ENCODE measurements at regions not wholly inside any gene's neighbourhood (a gene's known extent, or its start where the extent isn't known, plus 50 kb on each side); places are given as distances from the start of the nearest gene placed in this dataset.

DNA sequence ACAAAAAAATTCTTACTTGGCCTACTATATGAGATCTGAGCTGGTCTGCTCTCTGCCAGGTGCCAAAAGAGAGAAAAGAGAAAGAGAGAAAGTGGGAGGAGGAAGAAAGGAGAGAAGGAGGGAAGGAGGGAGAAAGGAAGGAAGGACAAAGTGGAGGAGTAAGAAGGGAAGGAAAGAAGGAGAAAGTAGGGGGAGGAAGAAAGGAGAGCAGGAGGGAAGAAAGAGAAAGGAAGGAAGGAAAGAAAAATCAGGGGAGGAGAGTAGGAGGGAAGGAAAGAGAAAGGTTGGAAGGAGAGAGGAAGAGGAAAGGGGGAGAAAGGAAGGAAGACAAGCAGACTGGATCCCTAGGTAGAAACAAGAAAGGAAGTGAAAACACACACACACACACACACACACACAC, 96.8 kb downstream of the RPS29 start:
- no peaks in the 10 kb centered on the region for H3K9me3 Mint-ChIP-seq
- H3K27ac Mint-ChIP-seq: no peak overlapping the region
- no peak for DNase-seq
- H3K36me3 Mint-ChIP-seq (ENCODE audit: low read depth): no peaks in the 10 kb centered on the region
- no peak overlapping the region for H3K4me3 Mint-ChIP-seq
- no peaks in the 10 kb centered on the region for H3K4me1 Mint-ChIP-seq
- ChIA-PET CTCF (no interaction called here), POLR2A (no interaction called here)
- peaks cover 14% of the 10 kb centered on the region for H3K27me3 Mint-ChIP-seq

DNA sequence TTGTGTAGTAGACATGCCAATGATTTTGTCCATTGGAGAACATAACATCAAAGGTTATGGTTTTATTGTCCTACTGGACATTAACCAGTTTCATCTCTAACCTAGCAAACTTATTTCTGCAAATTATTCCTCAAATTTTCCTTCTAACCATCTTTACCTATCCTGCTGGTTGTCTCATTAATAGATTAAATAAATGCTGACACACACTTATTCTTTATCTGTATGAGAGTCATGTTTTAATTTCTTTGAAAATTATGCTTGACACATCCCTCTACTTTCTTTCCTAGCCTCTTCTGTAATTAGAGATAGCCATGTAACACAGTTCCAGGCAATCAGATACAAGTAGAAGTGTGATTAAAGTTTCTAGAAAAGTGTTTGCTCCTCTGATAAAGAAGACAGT, 98.9 kb downstream of the RPS29 start:
- Mint-ChIP-seq H3K27me3 (peaks cover 11% of the 10 kb centered on the region), H3K9me3 (no peaks in the 10 kb centered on the region), H3K4me3 (no peak overlapping the region), H3K36me3 (ENCODE audit: low read depth) (no peaks in the 10 kb centered on the region), H3K27ac (no peak overlapping the region), H3K4me1 (peaks cover 6% of the 10 kb centered on the region)
- POLR2A ChIA-PET: no interaction called here
- DNase-seq: no peak
- CTCF ChIA-PET: no interaction called here

DNA sequence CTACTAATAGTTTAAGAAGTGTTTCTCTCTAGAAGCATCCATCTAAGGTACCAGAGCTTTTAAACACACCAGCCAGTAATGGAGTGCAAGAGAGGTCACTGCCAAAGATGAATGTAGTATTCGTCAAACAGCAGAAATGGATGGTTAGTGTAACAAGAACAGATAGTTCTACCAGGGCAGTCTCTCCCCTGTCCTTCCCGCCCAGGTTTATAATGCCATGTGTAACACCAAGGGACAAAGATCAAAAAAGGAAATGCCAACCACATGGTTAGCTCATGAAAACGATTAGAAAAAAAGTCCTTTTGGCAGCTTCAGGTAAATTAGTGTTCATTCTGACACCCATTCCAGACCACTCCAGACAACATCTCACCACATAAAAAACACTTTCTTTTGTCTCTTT, 100.9 kb downstream of the RPS29 start:
- POLR2A ChIA-PET: no interaction called here

DNA sequence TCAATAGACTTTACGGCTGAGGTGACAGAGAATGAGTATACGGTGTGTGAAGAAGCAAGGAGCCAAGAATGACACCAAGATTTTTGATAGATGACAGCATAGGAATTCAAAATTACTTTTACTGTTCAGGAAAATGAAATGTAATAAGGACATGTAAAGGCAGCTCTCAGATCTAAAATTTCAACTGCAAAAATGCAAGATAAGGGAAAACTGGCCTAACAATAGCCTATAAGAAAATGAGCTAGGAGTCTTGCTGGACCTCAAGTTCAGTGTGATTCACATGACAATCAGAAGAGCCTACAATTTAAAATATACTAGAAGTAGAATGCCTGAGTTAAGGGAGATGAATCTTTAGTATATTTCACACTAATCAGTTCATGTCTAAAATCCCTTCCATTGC, 102.0 kb downstream of the RPS29 start:
- no peak for DNase-seq
- H3K27me3 Mint-ChIP-seq: peaks cover 12% of the 10 kb centered on the region

More for the DNA sequence above, 100.9 kb downstream of the RPS29 start:
- Mint-ChIP-seq H3K4me3 (no peak overlapping the region), H3K4me1 (peaks cover 6% of the 10 kb centered on the region), H3K36me3 (ENCODE audit: low read depth) (no peaks in the 10 kb centered on the region), H3K9me3 (peaks cover 8% of the 10 kb centered on the region), H3K27me3 (peaks cover 14% of the 10 kb centered on the region), H3K27ac (no peak overlapping the region)
- CTCF ChIA-PET: interaction anchor here (3.0 kb wide), 1 partner anchor 12 kb away, joined by 8 read pairs; no protein-coding TSS in a partner anchor
- no peak for DNase-seq

DNA sequence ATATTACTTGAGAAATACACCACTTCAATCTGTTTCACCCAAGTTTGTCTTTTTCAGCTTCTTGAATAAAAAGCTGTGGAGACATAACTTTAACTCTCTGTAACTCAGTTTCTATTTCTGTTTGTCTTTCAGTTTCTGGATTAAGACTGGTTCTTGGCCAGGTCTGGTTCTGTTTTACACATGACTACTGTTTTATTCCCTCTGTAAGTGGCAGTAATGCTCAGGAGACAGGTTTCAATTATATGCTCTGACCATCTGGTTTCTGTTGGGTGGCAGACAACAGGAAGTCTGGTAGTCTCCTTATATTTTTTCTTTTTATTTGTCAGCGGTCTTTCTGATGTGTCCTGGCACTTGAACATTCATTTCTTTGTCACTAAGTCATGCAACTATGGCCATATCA, 102.9 kb downstream of the RPS29 start:
- ChIA-PET POLR2A (no interaction called here), CTCF (interaction anchor here (1.0 to 3.0 kb wide), 2 partner anchors 15 to 22 kb away, joined by 4 to 13 read pairs; no protein-coding TSS in a partner anchor)
- Mint-ChIP-seq H3K4me1 (peaks cover 6% of the 10 kb centered on the region), H3K36me3 (ENCODE audit: low read depth) (no peaks in the 10 kb centered on the region), H3K27ac (no peak overlapping the region), H3K9me3 (peaks cover 9% of the 10 kb centered on the region), H3K4me3 (no peak overlapping the region), H3K27me3 (peaks cover 12% of the 10 kb centered on the region)
- DNase-seq: no peak

More for the DNA sequence above, 102.0 kb downstream of the RPS29 start:
- H3K27ac Mint-ChIP-seq: no peak overlapping the region
- H3K9me3 Mint-ChIP-seq: peaks cover 9% of the 10 kb centered on the region
- ChIA-PET POLR2A (no interaction called here), CTCF (interaction anchor here (1.0 to 3.0 kb wide), 2 partner anchors 13 to 23 kb away, joined by 5 to 8 read pairs; no protein-coding TSS in a partner anchor)
- no peak overlapping the region for H3K4me3 Mint-ChIP-seq
- H3K4me1 Mint-ChIP-seq: peaks cover 6% of the 10 kb centered on the region
- H3K36me3 Mint-ChIP-seq (ENCODE audit: low read depth): no peaks in the 10 kb centered on the region

DNA sequence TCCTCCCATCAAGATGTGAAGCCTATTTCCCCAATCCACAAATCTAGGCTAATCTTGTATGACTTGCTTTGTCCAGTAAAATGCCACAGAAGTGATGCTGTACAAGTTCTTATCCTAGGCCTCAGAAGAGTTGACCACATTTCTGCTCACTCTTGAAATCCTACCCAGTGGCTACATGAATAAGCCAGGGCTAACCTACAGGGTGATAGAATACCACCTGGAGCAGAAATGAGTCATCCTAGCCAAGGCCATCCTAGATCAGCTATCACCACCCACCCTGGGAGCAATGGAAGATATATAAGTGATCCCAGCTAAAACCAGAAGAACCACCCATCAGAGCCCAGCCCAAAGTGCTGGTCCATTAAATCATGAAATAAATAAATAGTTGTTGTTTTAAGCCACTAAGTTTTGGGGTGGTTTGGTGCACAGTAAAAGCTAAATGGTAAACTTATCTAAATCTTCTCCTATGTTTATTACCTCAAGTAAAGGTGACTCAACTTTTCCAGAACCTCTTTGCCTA, 105.1 kb downstream of the RPS29 start:
- POLR2A ChIA-PET: no interaction called here

DNA sequence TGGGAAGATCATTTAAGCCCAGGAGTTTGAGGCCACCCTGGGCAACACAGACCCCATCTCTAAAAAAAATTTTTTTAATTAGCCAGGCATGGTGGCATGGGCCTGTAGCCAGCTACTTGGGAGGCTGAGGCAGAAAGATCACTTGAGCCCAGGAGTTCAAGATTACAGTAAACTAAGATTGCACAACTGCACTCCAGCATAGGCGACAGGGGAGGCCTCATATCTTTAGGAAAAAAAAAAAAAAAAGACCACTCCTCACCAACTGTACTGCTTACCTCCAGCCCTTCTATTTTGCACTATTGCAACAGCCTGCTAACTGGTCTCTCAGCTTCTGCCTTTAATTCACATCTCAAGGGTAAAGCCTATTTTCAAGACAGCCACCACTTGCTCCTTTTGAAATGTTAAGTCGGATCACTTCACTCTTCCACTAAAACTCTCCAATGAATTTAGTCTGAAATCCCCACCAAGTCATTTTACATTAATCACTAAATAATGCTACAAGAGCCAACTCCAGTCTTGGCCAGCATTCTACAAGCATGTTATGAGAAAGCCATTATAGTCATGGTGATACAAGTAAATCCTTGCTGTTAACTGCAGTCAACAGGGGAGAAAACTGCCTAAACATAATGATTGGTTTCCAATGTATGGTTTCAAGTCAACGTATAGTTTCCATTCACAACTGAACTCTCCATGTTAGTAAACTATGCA, 106.0 kb downstream of the RPS29 start:
- Mint-ChIP-seq H3K4me3 (no peak overlapping the region), H3K36me3 (ENCODE audit: low read depth) (no peaks in the 10 kb centered on the region), H3K27ac (no peak overlapping the region), H3K27me3 (peaks cover 5% of the 10 kb centered on the region), H3K9me3 (peaks cover 9% of the 10 kb centered on the region), H3K4me1 (peaks cover 6% of the 10 kb centered on the region)
- ChIA-PET POLR2A (no interaction called here), CTCF (no interaction called here)
- no peak for DNase-seq

More for the DNA sequence above, 105.1 kb downstream of the RPS29 start:
- no peaks in the 10 kb centered on the region for H3K36me3 Mint-ChIP-seq (ENCODE audit: low read depth)
- CTCF ChIA-PET: interaction anchor here (1.3 to 3.0 kb wide), 2 partner anchors 17 to 19 kb away, joined by 8 to 13 read pairs; no protein-coding TSS in a partner anchor
- H3K9me3 Mint-ChIP-seq: peaks cover 9% of the 10 kb centered on the region
- H3K27ac Mint-ChIP-seq: no peak overlapping the region
- H3K27me3 Mint-ChIP-seq: peaks cover 5% of the 10 kb centered on the region
- H3K4me1 Mint-ChIP-seq: peaks cover 6% of the 10 kb centered on the region
- H3K4me3 Mint-ChIP-seq: no peak overlapping the region
- no peak for DNase-seq

DNA sequence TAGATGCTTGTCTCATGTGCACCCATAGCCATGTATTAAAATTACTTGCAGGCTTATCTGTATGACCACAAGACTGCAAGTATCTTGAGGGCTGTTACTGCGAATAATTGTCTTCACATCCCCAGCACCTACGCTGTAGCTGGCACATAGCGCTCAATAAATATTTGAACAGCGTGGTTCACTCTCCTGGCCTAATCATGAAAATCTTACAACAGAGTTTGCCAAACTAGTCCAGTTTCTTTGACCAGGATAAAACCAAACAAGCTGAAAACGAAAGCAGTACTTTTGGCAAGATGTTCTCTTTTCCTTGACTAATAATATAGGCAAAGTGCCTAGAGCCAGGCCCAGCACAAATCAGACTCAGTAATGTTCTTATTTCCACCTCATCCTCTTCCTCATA, 106.7 kb downstream of the RPS29 start:
- peaks cover 5% of the 10 kb centered on the region for H3K27me3 Mint-ChIP-seq
- H3K27ac Mint-ChIP-seq: no peak overlapping the region
- H3K4me3 Mint-ChIP-seq: no peak overlapping the region
- ChIA-PET CTCF (no interaction called here), POLR2A (no interaction called here)
- peaks cover 9% of the 10 kb centered on the region for H3K9me3 Mint-ChIP-seq
- H3K36me3 Mint-ChIP-seq (ENCODE audit: low read depth): no peaks in the 10 kb centered on the region
- peaks cover 6% of the 10 kb centered on the region for H3K4me1 Mint-ChIP-seq
- DNase-seq: no peak

DNA sequence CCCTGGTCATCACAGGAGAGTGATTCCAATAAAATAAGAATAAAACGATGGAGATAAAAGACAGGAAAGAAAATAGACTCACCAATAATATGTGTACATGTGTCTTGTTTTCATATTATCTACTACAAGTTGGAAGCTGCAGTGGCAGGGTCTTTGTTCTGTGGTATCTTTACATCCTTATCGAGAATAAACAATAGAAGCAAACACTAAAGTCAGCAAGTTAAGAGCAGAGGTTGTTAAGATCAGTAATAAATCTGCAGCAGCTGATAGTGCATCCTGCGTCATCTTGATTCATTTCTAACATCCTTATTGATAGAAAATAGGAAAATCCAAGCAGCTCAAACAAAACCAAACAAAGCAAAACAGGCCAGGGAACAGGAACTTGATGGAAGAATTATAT, 107.4 kb downstream of the RPS29 start:
- H3K27ac Mint-ChIP-seq: no peak overlapping the region
- POLR2A ChIA-PET: no interaction called here
- H3K27me3 Mint-ChIP-seq: peaks cover 5% of the 10 kb centered on the region
- no peak overlapping the region for H3K4me3 Mint-ChIP-seq
- CTCF ChIA-PET: interaction anchor here (4.1 kb wide), 1 partner anchor 17 kb away, joined by 19 read pairs; no protein-coding TSS in a partner anchor
- no peak for DNase-seq
- peaks cover 9% of the 10 kb centered on the region for H3K9me3 Mint-ChIP-seq
- peaks cover 6% of the 10 kb centered on the region for H3K4me1 Mint-ChIP-seq
- no peaks in the 10 kb centered on the region for H3K36me3 Mint-ChIP-seq (ENCODE audit: low read depth)

DNA sequence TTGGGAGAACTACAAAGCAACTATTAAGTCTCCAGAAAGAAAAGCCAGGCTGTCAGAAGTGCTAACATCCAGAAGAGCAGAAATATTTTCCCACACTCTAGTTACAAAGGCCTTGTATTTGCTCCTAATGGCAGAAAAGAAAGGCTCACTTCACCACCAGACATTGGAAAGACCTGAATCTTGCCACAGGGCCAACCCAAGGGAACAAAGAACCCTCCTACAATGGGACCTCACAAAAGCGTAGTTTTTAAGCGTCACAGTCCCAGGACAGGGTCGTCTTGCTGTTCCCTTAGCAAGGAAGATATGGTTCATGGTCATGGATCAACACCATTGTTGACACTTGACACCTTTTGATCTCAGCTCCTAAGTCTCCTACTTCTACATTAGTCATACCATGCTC, 119.1 kb downstream of the RPS29 start:
- Mint-ChIP-seq H3K9me3 (no peaks in the 10 kb centered on the region), H3K4me3 (no peak overlapping the region), H3K27me3 (peaks cover 4% of the 10 kb centered on the region), H3K36me3 (ENCODE audit: low read depth) (no peaks in the 10 kb centered on the region), H3K27ac (no peak overlapping the region), H3K4me1 (no peaks in the 10 kb centered on the region)
- DNase-seq: no peak
- CTCF ChIA-PET: no interaction called here
- POLR2A ChIA-PET: no interaction called here

DNA sequence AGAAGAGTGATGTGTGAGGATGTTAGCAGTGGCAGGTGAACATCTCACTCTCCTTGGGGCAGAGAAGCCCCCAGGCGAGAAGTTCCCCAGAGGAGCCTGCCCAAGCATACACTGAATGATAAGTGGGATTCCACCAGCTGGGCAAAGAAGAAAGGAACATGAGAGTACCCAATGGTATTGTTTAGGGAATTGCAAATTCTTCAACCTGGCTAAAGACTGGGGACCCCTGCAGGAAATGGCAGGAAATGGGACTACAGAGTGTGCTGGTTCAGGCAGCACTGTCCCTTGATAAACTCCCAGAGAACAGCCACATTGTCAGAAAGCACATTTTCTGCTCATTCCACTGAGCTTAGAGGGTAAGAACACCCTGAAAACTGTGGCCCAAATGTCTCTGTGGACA, 121.3 kb downstream of the RPS29 start:
- no peak for DNase-seq
- H3K9me3 Mint-ChIP-seq: no peaks in the 10 kb centered on the region
- no peak overlapping the region for H3K4me3 Mint-ChIP-seq
- no peak overlapping the region for H3K27ac Mint-ChIP-seq
- H3K27me3 Mint-ChIP-seq: no peaks in the 10 kb centered on the region
- no peaks in the 10 kb centered on the region for H3K36me3 Mint-ChIP-seq (ENCODE audit: low read depth)
- ChIA-PET CTCF (no interaction called here), POLR2A (no interaction called here)
- no peaks in the 10 kb centered on the region for H3K4me1 Mint-ChIP-seq

DNA sequence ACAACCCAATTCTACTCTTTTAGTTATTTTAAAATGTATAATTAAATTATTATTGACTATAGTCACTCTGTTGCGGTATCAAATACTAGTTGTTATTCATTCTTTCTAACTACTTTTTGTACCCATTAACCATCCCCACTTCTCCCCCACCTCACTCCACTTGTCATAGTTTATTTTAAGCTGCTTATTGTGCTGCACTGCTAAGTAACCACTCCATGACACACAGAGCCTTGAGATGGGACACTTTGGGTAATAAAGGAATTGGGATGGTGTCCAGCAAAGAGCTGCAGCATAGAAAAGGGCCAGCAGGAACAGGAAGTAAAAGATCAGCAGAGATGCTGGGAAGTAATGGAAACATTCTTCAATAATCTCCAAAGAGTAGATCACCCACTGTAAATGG, 123.0 kb downstream of the RPS29 start:
- CTCF ChIA-PET: interaction anchor here (1.3 to 5.5 kb wide), 3 partner anchors 13 to 36 kb away, joined by 3 to 96 read pairs (median 19); no protein-coding TSS in a partner anchor
- POLR2A ChIA-PET: no interaction called here
- DNase-seq: no peak
- H3K4me1 Mint-ChIP-seq: no peaks in the 10 kb centered on the region
- no peaks in the 10 kb centered on the region for H3K36me3 Mint-ChIP-seq (ENCODE audit: low read depth)
- no peak overlapping the region for H3K27ac Mint-ChIP-seq
- H3K27me3 Mint-ChIP-seq: peaks cover 5% of the 10 kb centered on the region
- no peaks in the 10 kb centered on the region for H3K9me3 Mint-ChIP-seq
- no peak overlapping the region for H3K4me3 Mint-ChIP-seq

DNA sequence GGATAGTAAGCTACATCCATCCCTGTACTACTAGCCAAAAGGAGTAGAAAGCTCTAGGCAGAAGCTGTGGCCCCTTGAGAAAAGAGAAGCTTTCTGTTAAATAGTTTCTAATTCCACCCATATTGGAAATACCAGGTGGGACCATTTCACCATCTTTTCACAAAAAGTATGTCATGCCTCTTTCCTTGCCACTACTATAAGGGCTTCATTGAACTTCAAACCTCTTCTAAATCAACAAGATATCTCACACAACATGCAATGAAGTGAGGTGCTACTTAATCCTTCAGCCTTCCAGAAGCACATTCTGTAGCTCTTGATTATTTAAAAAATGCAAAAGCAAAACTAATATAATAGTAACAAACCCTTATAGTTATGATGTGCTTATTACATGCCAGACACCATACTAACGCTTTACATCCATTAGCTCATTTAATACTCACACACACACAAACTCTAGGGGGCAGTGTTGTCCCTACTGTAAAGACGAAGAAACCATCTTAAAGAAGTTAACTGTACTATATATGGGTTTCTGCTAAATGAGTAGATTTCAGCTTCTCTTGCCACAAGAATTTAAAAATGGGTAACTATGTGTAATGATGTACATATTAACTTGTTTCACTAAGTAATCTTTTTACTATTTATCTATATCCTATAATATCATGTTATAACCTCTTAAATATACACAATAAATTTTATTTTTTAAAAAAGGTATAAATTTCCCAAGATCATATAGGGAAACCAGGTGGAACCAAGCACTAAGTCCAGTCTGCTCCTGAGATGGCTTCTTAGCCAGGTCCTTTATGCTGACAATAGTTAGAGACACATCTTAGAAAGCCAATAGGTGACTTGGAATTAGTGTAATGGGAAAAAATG, 124.4 kb downstream of the RPS29 start:
- POLR2A ChIA-PET: interaction anchor here (1.0 to 1.2 kb wide), 2 partner anchors 120 to 125 kb away, joined by 3 to 8 read pairs; partner anchors contain the start of gene RPS29
- Mint-ChIP-seq H3K4me1 (no peaks in the 10 kb centered on the region), H3K27ac (no peak overlapping the region), H3K4me3 (no peak overlapping the region), H3K36me3 (ENCODE audit: low read depth) (no peaks in the 10 kb centered on the region), H3K9me3 (no peaks in the 10 kb centered on the region), H3K27me3 (peaks cover 5% of the 10 kb centered on the region)
- DNase-seq: peak; percentile 54
- CTCF ChIA-PET: interaction anchor here (0.6 to 5.5 kb wide), 31 partner anchors 8 to 714 kb away, joined by 3 to 96 read pairs (median 4); partner anchors contain the start of genes KLHDC2, LRR1, MGAT2 and RPL36AL
